ENCODE measurements at regions not wholly inside any gene's neighbourhood (a gene's known extent, or its start where the extent isn't known, plus 50 kb on each side); places are given as distances from the start of the nearest gene placed in this dataset.

- Mint-ChIP-seq H3K4me1 (no peaks in the 10 kb centered on the region), H3K36me3 (ENCODE audit: low read depth) (no peaks in the 10 kb centered on the region), H3K4me3 (no peak overlapping the region), H3K27ac (no peak overlapping the region), H3K27me3 (peaks cover 2% of the 10 kb centered on the region), H3K9me3 (no peaks in the 10 kb centered on the region)
- TF ChIP-seq CTCF (IDR thresholded peaks at IDR 0.05) = no peak
- ATAC-seq (ENCODE audit: low read depth) (no peak), DNase-seq (no peak)
- intact Hi-C loops (cut with micrococcal nuclease) = no loop called here
- ChIA-PET POLR2A (no interaction called here), CTCF (no interaction called here)
Observed at GRCh38 chr20:11677836-11678235, 239.9 kb upstream of the BTBD3 start.

GRCh38 chr20:11682285-11682684 is 235.4 kb upstream of the BTBD3 start:
- intact Hi-C loops (cut with micrococcal nuclease) = no loop called here
- H3K4me3 Mint-ChIP-seq = no peak overlapping the region
- no peak for ATAC-seq (ENCODE audit: low read depth)
- DNase-seq = no peak
- H3K36me3 Mint-ChIP-seq (ENCODE audit: low read depth) = no peaks in the 10 kb centered on the region
- no peaks in the 10 kb centered on the region for H3K9me3 Mint-ChIP-seq
- H3K27me3 Mint-ChIP-seq = peaks cover 2% of the 10 kb centered on the region
- no peak overlapping the region for H3K27ac Mint-ChIP-seq
- POLR2A ChIA-PET = no interaction called here
- CTCF ChIA-PET = no interaction called here
- no peaks in the 10 kb centered on the region for H3K4me1 Mint-ChIP-seq
- no peak for TF ChIP-seq CTCF (IDR thresholded peaks at IDR 0.05)

- no peak overlapping the region for H3K27ac Mint-ChIP-seq
- TF ChIP-seq CTCF (IDR thresholded peaks at IDR 0.05) = no peak
- intact Hi-C loops (cut with micrococcal nuclease) = no loop called here
- ChIA-PET POLR2A (no interaction called here), CTCF (no interaction called here)
- no peaks in the 10 kb centered on the region for H3K9me3 Mint-ChIP-seq
- no peak overlapping the region for H3K4me3 Mint-ChIP-seq
- ATAC-seq (ENCODE audit: low read depth) (no peak), DNase-seq (no peak)
- peaks cover 2% of the 10 kb centered on the region for H3K27me3 Mint-ChIP-seq
- H3K36me3 Mint-ChIP-seq (ENCODE audit: low read depth) = no peaks in the 10 kb centered on the region
- no peaks in the 10 kb centered on the region for H3K4me1 Mint-ChIP-seq
Observed at GRCh38 chr20:11686195-11686594, 231.5 kb upstream of the BTBD3 start.

- DNase-seq (no peak), ATAC-seq (ENCODE audit: low read depth) (no peak)
- Mint-ChIP-seq H3K27ac (no peak overlapping the region), H3K4me1 (no peaks in the 10 kb centered on the region), H3K27me3 (no peaks in the 10 kb centered on the region), H3K4me3 (no peak overlapping the region), H3K36me3 (ENCODE audit: low read depth) (no peaks in the 10 kb centered on the region), H3K9me3 (no peaks in the 10 kb centered on the region)
- ChIA-PET CTCF (no interaction called here), POLR2A (no interaction called here)
- TF ChIP-seq CTCF (IDR thresholded peaks at IDR 0.05) = no peak
- intact Hi-C loops (cut with micrococcal nuclease) = no loop called here
Observed at GRCh38 chr20:11686820-11687543, 230.7 kb upstream of the BTBD3 start.

GRCh38 chr20:11687546-11688292 is 230.0 kb upstream of the BTBD3 start:
- no peaks in the 10 kb centered on the region for H3K36me3 Mint-ChIP-seq (ENCODE audit: low read depth)
- CTCF ChIA-PET = no interaction called here
- no peak overlapping the region for H3K4me3 Mint-ChIP-seq
- intact Hi-C loops (cut with micrococcal nuclease) = no loop called here
- H3K27ac Mint-ChIP-seq = no peak overlapping the region
- POLR2A ChIA-PET = no interaction called here
- DNase-seq (no peak), ATAC-seq (ENCODE audit: low read depth) (no peak)
- no peaks in the 10 kb centered on the region for H3K4me1 Mint-ChIP-seq
- no peaks in the 10 kb centered on the region for H3K27me3 Mint-ChIP-seq
- peaks cover under 1% of the 10 kb centered on the region for H3K9me3 Mint-ChIP-seq
- no peak for TF ChIP-seq CTCF (IDR thresholded peaks at IDR 0.05)

Data from activated B cell treated with CpG ODN at 0.5 μM for 24 hours (primary cell).